GM12878 (cell line): ENCODE measurements at regions not wholly inside any gene's neighbourhood (a gene's known extent, or its start where the extent isn't known, plus 50 kb on each side); places are given as distances from the start of the nearest gene placed in this dataset.

Source experiments
- ATAC-seq: fragments of 200-7000 bp; cut with Tn5 transposase; 3 replicates; pipeline ENCODE4 v1.9.1; 2020; ENCODE audit warnings: mild to moderate bottlenecking, moderate library complexity
- BruUV-seq: library from RNA; stranded (reverse); fragments of 400-500 nt; replicated peaks from 2 replicates; lab custom pipeline; 2021; lab: Mats Ljungman, UMichigan
- CTCF ChIA-PET: fragments of 300-600 bp; sonication (Branson Sonifier 250); formaldehyde crosslinking; extraction: SDS; loops from one replicate; lab custom pipeline; 2021; ENCODE audit warnings: inconsistent platforms; lab: Yijun Ruan, JAX
- POLR2A ChIA-PET: fragments of 350-600 bp; formaldehyde crosslinking; extraction: SDS; loops from one replicate; lab custom pipeline; 2021; ENCODE audit warnings: inconsistent platforms; lab: Charles Lee
- RAD21 ChIA-PET: fragments of 300-600 bp; sonication (Branson Sonifier 250); formaldehyde crosslinking; loops from one replicate; lab custom pipeline; 2023; ENCODE audit warnings: antibody characterized with exemption; ENCODE audit not compliant: unreplicated experiment; lab: Charles Lee
- SMC1A ChIA-PET: fragments of 300-600 bp; sonication (Branson Sonifier 250); formaldehyde crosslinking; loops from one replicate; lab custom pipeline; 2023; ENCODE audit not compliant: unreplicated experiment, uncharacterized antibody; lab: Charles Lee
- DNase-seq: peaks from one replicate; pipeline ENCODE4 v3.0.0-alpha.2; 2011; ENCODE audit warnings: low read depth, low spot score
- FAIRE-seq: peaks from 3 replicates; lab custom pipeline; 2011; peaks lifted over from hg19 to GRCh38; lab: Jason Lieb, UNC
- H2AFZ ChIP-seq: 2 replicates; pipeline ENCODE4 v1.6.0; 2011; ENCODE audit warnings: low read depth, low read length, control low read depth; ENCODE audit not compliant: control insufficient read depth
- H3K27ac ChIP-seq: 2 replicates; pipeline ENCODE4 v1.5.1; 2011; ENCODE audit warnings: control low read depth; ENCODE audit not compliant: control insufficient read depth, insufficient read depth
- H3K27me3 ChIP-seq, 2 experiments: replicated peaks in 1 of 2; 2 replicates each; pipeline versions ENCODE4 v1.6.0 to v1.6.1; 2011; ENCODE audit warnings: low read length in 1 of 2; ENCODE audit not compliant: control insufficient read depth in 2 of 2, insufficient read depth in 2 of 2
- H3K36me3 ChIP-seq, 2 experiments: 2 replicates each; pipeline ENCODE4 v1.5.1; 2011; ENCODE audit warnings: low read length in 1 of 2; ENCODE audit not compliant: control insufficient read depth in 2 of 2, insufficient read depth in 2 of 2
- H3K4me1 ChIP-seq: 2 replicates; pipeline ENCODE4 v1.6.1; 2011; ENCODE audit warnings: mild to moderate bottlenecking, low read length, moderate library complexity, mixed read lengths; ENCODE audit not compliant: control insufficient read depth, insufficient read depth
- H3K4me2 ChIP-seq: 2 replicates; pipeline ENCODE4 v1.6.0; 2011; ENCODE audit warnings: control low read depth; ENCODE audit not compliant: control insufficient read depth, insufficient read depth
- H3K4me3 ChIP-seq: fragments of 200-600 bp; sonication (generic); 2 replicates; pipeline ENCODE4 v1.5.1; 2016
- H3K79me2 ChIP-seq: 2 replicates; pipeline ENCODE4 v1.6.0; 2011; ENCODE audit warnings: low read length; ENCODE audit not compliant: control insufficient read depth, insufficient read depth
- H3K9ac ChIP-seq: 2 replicates; pipeline ENCODE4 v1.8.0; 2011; ENCODE audit warnings: low read length, control low read depth, mixed read lengths; ENCODE audit not compliant: control insufficient read depth, insufficient read depth
- H3K9me3 ChIP-seq: replicated peaks from 3 replicates; pipeline ENCODE4 v1.5.1; 2011; ENCODE audit warnings: mild to moderate bottlenecking, low read length; ENCODE audit not compliant: control insufficient read depth, insufficient read depth
- H4K20me1 ChIP-seq: 2 replicates; pipeline ENCODE4 v1.6.0; 2011; ENCODE audit not compliant: control insufficient read depth, insufficient read depth
- BACH1 ChIP-seq: fragments of 450-650 bp; IDR thresholded peaks from 2 replicates; pipeline ENCODE4 v1.6.1; 2017; ENCODE audit warnings: mild to moderate bottlenecking, borderline replicate concordance
- CBX5 ChIP-seq: sonication (generic); IDR thresholded peaks from 2 replicates; pipeline ENCODE4 v1.6.1; 2016; ENCODE audit warnings: low read depth, moderate library complexity, mild to moderate bottlenecking, inconsistent platforms
- CEBPB ChIP-seq, 2 experiments: fragments of 150-350 bp in 1 of 2; IDR thresholded peaks; 2 replicates each; pipeline ENCODE4 v1.6.1; 2012 to 2014; ENCODE audit warnings: low read depth in 2 of 2, low read length in 2 of 2, borderline replicate concordance in 1 of 2, inconsistent platforms in 1 of 2
- CHD2 ChIP-seq: IDR thresholded peaks from 2 replicates; pipeline ENCODE4 v1.6.1; 2011; ENCODE audit warnings: low read depth, low read length, improper control_type of control experiment, borderline replicate concordance
- E2F8 ChIP-seq: fragments of 450-650 bp; IDR thresholded peaks from 2 replicates; pipeline ENCODE4 v1.6.1; 2018; ENCODE audit warnings: mild to moderate bottlenecking, low read depth, moderate library complexity; ENCODE audit not compliant: partially characterized antibody
- ETV6 ChIP-seq, 2 experiments: fragments of 450-650 bp in 1 of 2; IDR thresholded peaks in 1 of 2; conservative IDR thresholded peaks in 1 of 2; 2 replicates each; pipeline ENCODE4 v1.6.1; 2014; ENCODE audit warnings: antibody characterized with exemption in 1 of 2, borderline replicate concordance in 1 of 2, low read depth in 1 of 2, mild to moderate bottlenecking in 1 of 2, moderate library complexity in 1 of 2
- JUND ChIP-seq: IDR thresholded peaks from 2 replicates; pipeline ENCODE4 v1.6.1; 2012; ENCODE audit warnings: low read depth, mild to moderate bottlenecking, low read length, improper control_type of control experiment, moderate library complexity
- KAT2A ChIP-seq: conservative IDR thresholded peaks from 2 replicates; pipeline ENCODE4 v1.6.1; 2011; ENCODE audit warnings: low read depth, low read length; ENCODE audit not compliant: control insufficient read depth
- MEF2B ChIP-seq: fragments of 450-650 bp; IDR thresholded peaks from 2 replicates; pipeline ENCODE4 v1.6.1; 2018; ENCODE audit warnings: mild to moderate bottlenecking, moderate library complexity; ENCODE audit not compliant: partially characterized antibody, poor library complexity, severe bottlenecking
- NRF1 ChIP-seq: conservative IDR thresholded peaks from 2 replicates; pipeline ENCODE4 v1.6.1; 2011; ENCODE audit warnings: mild to moderate bottlenecking, low read depth, low read length, improper control_type of control experiment
- POLR2AphosphoS2 ChIP-seq: IDR thresholded peaks from 2 replicates; pipeline ENCODE4 v1.6.1; 2011; ENCODE audit warnings: low read depth, mild to moderate bottlenecking, low read length, improper control_type of control experiment, moderate library complexity
- SKIL ChIP-seq: fragments of 450-650 bp; IDR thresholded peaks from 2 replicates; pipeline ENCODE4 v1.6.1; 2017; ENCODE audit warnings: mild to moderate bottlenecking, low read depth, inconsistent platforms; ENCODE audit not compliant: poor library complexity, severe bottlenecking
- SMAD1 ChIP-seq: fragments of 450-650 bp; IDR thresholded peaks from 2 replicates; pipeline ENCODE4 v1.6.1; 2018; ENCODE audit warnings: mild to moderate bottlenecking, low read depth; ENCODE audit not compliant: partially characterized antibody
- SMC3 ChIP-seq: IDR thresholded peaks from 2 replicates; pipeline ENCODE4 v1.6.1; 2011; ENCODE audit warnings: low read length, improper control_type of control experiment, borderline replicate concordance
- ZSCAN29 ChIP-seq: fragments of 450-650 bp; IDR thresholded peaks from 2 replicates; pipeline ENCODE4 v1.6.1; 2017; ENCODE audit warnings: mild to moderate bottlenecking, moderate library complexity
- WGBS: methylation state at CpG from one replicate; pipeline ENCODE4 v1.1.6; 2016; ENCODE audit warnings: low lambda C conversion rate; ENCODE audit not compliant: insufficient replicate concordance, insufficient coverage; ENCODE audit errors: missing lambda C conversion rate; 5-methylcytosine and 5-hydroxymethylcytosine counted together
- in situ Hi-C: fragments of 300-500 bp; cut with MboI; formaldehyde crosslinking; loops from 9 replicates; pipeline ENCODE4 v1.14.3; 2018; ENCODE audit warnings: mixed read lengths
- intact Hi-C: fragments of 100-400 bp; cut with micrococcal nuclease; formaldehyde crosslinking; loops from one replicate; pipeline ENCODE4 v1.14.2; 2022; ENCODE audit not compliant: unreplicated experiment
- TF ChIP-seq, protein P1 (sequence below): fragments of 450-650 bp; conservative IDR thresholded peaks from 2 replicates; pipeline ENCODE4 v1.6.1; 2017; ENCODE audit warnings: mild to moderate bottlenecking, moderate library complexity

GRCh38 chr4:120348948-120349347 is 282.3 kb upstream of the MAD2L1 start (continued):
- TF ChIP-seq MEF2B = no peak
- TF ChIP-seq CBX5 = no peak
- no peak for TF ChIP-seq SKIL
- TF ChIP-seq NRF1 = no peak
- TF ChIP-seq SMAD1 = no peak
- TF ChIP-seq, protein P1, sequence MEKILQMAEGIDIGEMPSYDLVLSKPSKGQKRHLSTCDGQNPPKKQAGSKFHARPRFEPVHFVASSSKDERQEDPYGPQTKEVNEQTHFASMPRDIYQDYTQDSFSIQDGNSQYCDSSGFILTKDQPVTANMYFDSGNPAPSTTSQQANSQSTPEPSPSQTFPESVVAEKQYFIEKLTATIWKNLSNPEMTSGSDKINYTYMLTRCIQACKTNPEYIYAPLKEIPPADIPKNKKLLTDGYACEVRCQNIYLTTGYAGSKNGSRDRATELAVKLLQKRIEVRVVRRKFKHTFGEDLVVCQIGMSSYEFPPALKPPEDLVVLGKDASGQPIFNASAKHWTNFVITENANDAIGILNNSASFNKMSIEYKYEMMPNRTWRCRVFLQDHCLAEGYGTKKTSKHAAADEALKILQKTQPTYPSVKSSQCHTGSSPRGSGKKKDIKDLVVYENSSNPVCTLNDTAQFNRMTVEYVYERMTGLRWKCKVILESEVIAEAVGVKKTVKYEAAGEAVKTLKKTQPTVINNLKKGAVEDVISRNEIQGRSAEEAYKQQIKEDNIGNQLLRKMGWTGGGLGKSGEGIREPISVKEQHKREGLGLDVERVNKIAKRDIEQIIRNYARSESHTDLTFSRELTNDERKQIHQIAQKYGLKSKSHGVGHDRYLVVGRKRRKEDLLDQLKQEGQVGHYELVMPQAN = no peak

GRCh38 chr4:120348521-120348920 is 281.9 kb upstream of the MAD2L1 start:
- no peaks in the 10 kb centered on the region for H3K27me3 ChIP-seq
- RAD21 ChIA-PET = no interaction called here
- H3K36me3 ChIP-seq = no peaks in the 10 kb centered on the region
- in situ Hi-C loops (no loop called here), intact Hi-C loops (no loop called here)
- ATAC-seq (no peak), DNase-seq (no peak), FAIRE-seq (no peak)
- H2AFZ ChIP-seq = no peak overlapping the region
- no peaks in the 10 kb centered on the region for H3K4me1 ChIP-seq
- SMC1A ChIA-PET = no interaction called here
- BruUV-seq = no TSS peak
- no peaks in the 10 kb centered on the region for H4K20me1 ChIP-seq
- no peak for TF ChIP-seq ZSCAN29
- TF ChIP-seq CEBPB (IDR thresholded peaks at IDR 0.05; ENCODE audit: borderline replicate concordance in 1 of 2, low read depth in 2 of 2, low read length in 2 of 2) = no peak
- no peak for TF ChIP-seq JUND
- no peak for TF ChIP-seq KAT2A
- no peak for TF ChIP-seq BACH1
- TF ChIP-seq CHD2 = no peak
- TF ChIP-seq E2F8 = no peak
- no peak for TF ChIP-seq SMC3
- TF ChIP-seq ETV6 (conservative IDR thresholded peaks at IDR 0.05 in 1 of 2, IDR thresholded peaks at IDR 0.05 in 1 of 2; ENCODE audit: borderline replicate concordance in 1 of 2, low read depth in 1 of 2) = no peak
- no peak for TF ChIP-seq POLR2AphosphoS2
- H3K9ac ChIP-seq = no peak overlapping the region
- H3K4me2 ChIP-seq = no peak overlapping the region
- 0% methylated on average over 2 of the region's 2 CpGs for WGBS
- H3K79me2 ChIP-seq = no peaks in the 10 kb centered on the region
- no peak overlapping the region for H3K4me3 ChIP-seq
- H3K27ac ChIP-seq = no peak overlapping the region
- no peaks in the 10 kb centered on the region for H3K9me3 ChIP-seq
- CTCF ChIA-PET = interaction anchor here (1.3 kb wide), 1 partner anchor 193 kb away, joined by 3 read pairs; no protein-coding TSS in a partner anchor
- POLR2A ChIA-PET = no interaction called here
